Loucy (cell line): ENCODE measurements at regions not wholly inside any gene's neighbourhood (a gene's known extent, or its start where the extent isn't known, plus 50 kb on each side); places are given as distances from the start of the nearest gene placed in this dataset.

ENCODE experiments used
- H2AFZ ChIP-seq: fragments of 200-600 bp; sonication (generic); 2 replicates; pipeline ENCODE4 v1.6.0; 2016; ENCODE audit warnings: antibody characterized with exemption, mild to moderate bottlenecking, low read length, moderate library complexity
- H3F3A ChIP-seq: fragments of 200-600 bp; 2 replicates; pipeline ENCODE4 v1.6.0; 2016; ENCODE audit warnings: antibody characterized with exemption, low read depth, mild to moderate bottlenecking
- H3K27me3 ChIP-seq: fragments of 200-600 bp; sonication (generic); 2 replicates; pipeline ENCODE4 v1.6.1; 2014; ENCODE audit warnings: low read length, mild to moderate bottlenecking; ENCODE audit not compliant: insufficient read depth, poor library complexity, severe bottlenecking
- H3K36me3 ChIP-seq: fragments of 200-600 bp; sonication (generic); 2 replicates; pipeline ENCODE4 v1.6.1; 2016; ENCODE audit warnings: low read length; ENCODE audit not compliant: insufficient read depth
- H3K4me1 ChIP-seq: fragments of 200-600 bp; sonication (generic); 2 replicates; pipeline ENCODE4 v1.5.1; 2014; ENCODE audit warnings: low read length, mild to moderate bottlenecking; ENCODE audit not compliant: insufficient read depth, poor library complexity, severe bottlenecking
- H3K4me2 ChIP-seq: fragments of 200-600 bp; sonication (generic); 2 replicates; pipeline ENCODE4 v1.6.0; 2014; ENCODE audit warnings: antibody characterized with exemption, low read length, low read depth, mild to moderate bottlenecking; ENCODE audit not compliant: poor library complexity, severe bottlenecking
- H3K4me3 ChIP-seq: fragments of 200-600 bp; sonication (generic); 2 replicates; pipeline ENCODE4 v1.5.1; 2014; ENCODE audit warnings: low read length, mild to moderate bottlenecking, mixed read lengths; ENCODE audit not compliant: poor library complexity, severe bottlenecking
- H3K79me2 ChIP-seq: fragments of 200-600 bp; sonication (generic); 2 replicates; pipeline ENCODE4 v1.6.1; 2014; ENCODE audit warnings: low read length; ENCODE audit not compliant: insufficient read depth
- H3K9ac ChIP-seq: fragments of 200-600 bp; sonication (generic); 2 replicates; pipeline ENCODE4 v1.6.0; 2014; ENCODE audit warnings: mild to moderate bottlenecking, low read depth, low read length, moderate library complexity; ENCODE audit not compliant: poor library complexity, severe bottlenecking
- H3K9me2 ChIP-seq: fragments of 200-600 bp; sonication (generic); replicated peaks from 2 replicates; pipeline ENCODE4 v1.6.1; 2016; ENCODE audit warnings: low read depth, low read length, mixed read lengths
- H3K9me3 ChIP-seq: fragments of 200-600 bp; sonication (generic); 2 replicates; pipeline ENCODE4 v1.6.1; 2014; ENCODE audit warnings: mild to moderate bottlenecking, antibody characterized with exemption, low read length, low read depth; ENCODE audit not compliant: insufficient read depth
- H4K20me1 ChIP-seq: fragments of 200-600 bp; sonication (generic); 2 replicates; pipeline ENCODE4 v1.6.0; 2014; ENCODE audit warnings: antibody characterized with exemption, low read length, mild to moderate bottlenecking; ENCODE audit not compliant: insufficient read depth, poor library complexity, severe bottlenecking
- CTCF ChIP-seq: fragments of 200-600 bp; sonication (generic); conservative IDR thresholded peaks from 2 replicates; pipeline ENCODE4 v1.5.1; 2014; ENCODE audit warnings: mild to moderate bottlenecking, antibody characterized with exemption, low read length
- EZH2phosphoT487 ChIP-seq: fragments of 200-600 bp; IDR thresholded peaks from 2 replicates; pipeline ENCODE4 v1.6.1; 2018; ENCODE audit warnings: antibody characterized with exemption, mild to moderate bottlenecking, moderate library complexity, borderline replicate concordance

- H3F3A ChIP-seq, result no peaks in the 10 kb centered on the region
- no peaks in the 10 kb centered on the region for H3K9me3 ChIP-seq
- no peaks in the 10 kb centered on the region for H3K27me3 ChIP-seq
- no peak overlapping the region for H3K4me3 ChIP-seq
- no peak for TF ChIP-seq CTCF
- no peaks in the 10 kb centered on the region for H3K9me2 ChIP-seq
- H3K4me2 ChIP-seq, result no peak overlapping the region
- H3K36me3 ChIP-seq, result no peaks in the 10 kb centered on the region
- peak overlapping the region; percentile 8; the same call in 1 of the 2 replicates for H2AFZ ChIP-seq
- H3K4me1 ChIP-seq, result peaks cover 41% of the 10 kb centered on the region
- H3K9ac ChIP-seq, result no peak overlapping the region
- no peaks in the 10 kb centered on the region for H4K20me1 ChIP-seq
- no peaks in the 10 kb centered on the region for H3K79me2 ChIP-seq
Observed at GRCh38 chr13:79999601-80000000, 341.3 kb downstream of the SPRY2 start.

GRCh38 chr13:79998381-79998880 lies 342.5 kb downstream of the SPRY2 start:
- H3K79me2 ChIP-seq, result no peaks in the 10 kb centered on the region
- H3K27me3 ChIP-seq, result no peaks in the 10 kb centered on the region
- no peak overlapping the region for H3K4me2 ChIP-seq
- no peak overlapping the region for H2AFZ ChIP-seq
- no peaks in the 10 kb centered on the region for H3K9me2 ChIP-seq
- H3K9ac ChIP-seq, result no peak overlapping the region
- no peaks in the 10 kb centered on the region for H3K36me3 ChIP-seq
- peaks cover 40% of the 10 kb centered on the region for H3K4me1 ChIP-seq
- no peak for TF ChIP-seq EZH2phosphoT487
- H3K9me3 ChIP-seq, result no peaks in the 10 kb centered on the region
- H4K20me1 ChIP-seq, result no peaks in the 10 kb centered on the region
- no peaks in the 10 kb centered on the region for H3F3A ChIP-seq
- H3K4me3 ChIP-seq, result no peak overlapping the region

GRCh38 chr13:79997244-79997643 lies 343.7 kb downstream of the SPRY2 start:
- Histone ChIP-seq H3K4me1 (peaks cover 35% of the 10 kb centered on the region), H3K9ac (no peak overlapping the region), H4K20me1 (no peaks in the 10 kb centered on the region), H3K4me2 (no peak overlapping the region), H3K9me3 (no peaks in the 10 kb centered on the region), H3K79me2 (no peaks in the 10 kb centered on the region), H2AFZ (no peak overlapping the region), H3K27me3 (no peaks in the 10 kb centered on the region), H3K36me3 (no peaks in the 10 kb centered on the region), H3F3A (no peaks in the 10 kb centered on the region), H3K4me3 (no peak overlapping the region), H3K9me2 (no peaks in the 10 kb centered on the region)
- TF ChIP-seq EZH2phosphoT487 (no peak), CTCF (no peak)

- Histone ChIP-seq H3K4me2 (no peak overlapping the region), H3K4me3 (no peak overlapping the region), H3K9ac (no peak overlapping the region), H3K4me1 (peaks cover 17% of the 10 kb centered on the region), H3K36me3 (no peaks in the 10 kb centered on the region), H3K9me2 (no peaks in the 10 kb centered on the region), H3K79me2 (no peaks in the 10 kb centered on the region), H4K20me1 (no peaks in the 10 kb centered on the region), H3K27me3 (no peaks in the 10 kb centered on the region), H3K9me3 (no peaks in the 10 kb centered on the region), H3F3A (no peaks in the 10 kb centered on the region), H2AFZ (no peak overlapping the region)
- TF ChIP-seq CTCF (no peak), EZH2phosphoT487 (no peak)
Observed at GRCh38 chr13:79995334-79995733, 345.6 kb downstream of the SPRY2 start.
